NCI-H2081 (cell line): ENCODE measurements at regions not wholly inside any gene's neighbourhood (a gene's known extent, or its start where the extent isn't known, plus 50 kb on each side); places are given as distances from the start of the nearest gene placed in this dataset.
A peak's percentile ranks its signal among the peaks of the same experiment; 100 is the strongest.
"Not testable (repeated sequence)": the region's sequence is repeated elsewhere in the genome, so short reads cannot be mapped to it uniquely, and the experiment has no call there.

Source experiments
- DNase-seq, 2 experiments: peaks; one replicate each; lab custom pipeline; 2025; lab: John Stamatoyannopoulos, UW

- DNase-seq = not testable (repeated sequence)
Observed at GRCh38 chr16:16563962-16564361, 185.0 kb downstream of the NPIPA7 start.

- DNase-seq = not testable (repeated sequence)
Observed at GRCh38 chr16:16565326-16565725, 186.4 kb downstream of the NPIPA7 start.

- peak in 1 of 2 experiments; percentile 20 for DNase-seq
Observed at GRCh38 chr16:16570055-16570454, 191.1 kb downstream of the NPIPA7 start.

- not testable (repeated sequence) for DNase-seq
Observed at GRCh38 chr16:16570874-16571273, 191.9 kb downstream of the NPIPA7 start.

- not testable (repeated sequence) for DNase-seq
Observed at GRCh38 chr16:16572130-16572774, 193.3 kb downstream of the NPIPA7 start.

- DNase-seq = not testable (repeated sequence)
Observed at GRCh38 chr16:16577062-16577461, 198.1 kb downstream of the NPIPA7 start.

- DNase-seq = no peak
Observed at GRCh38 chr16:16578701-16579100, 199.8 kb downstream of the NPIPA7 start.

- not testable (repeated sequence) for DNase-seq
Observed at GRCh38 chr16:16582916-16583315, 204.0 kb downstream of the NPIPA7 start.

GRCh38 chr16:16586073-16586651 lies 207.2 kb downstream of the NPIPA7 start:
- DNase-seq = not testable (repeated sequence)

- not testable (repeated sequence) for DNase-seq
Observed at GRCh38 chr16:16586969-16587368, 208.0 kb downstream of the NPIPA7 start.

GRCh38 chr16:16588436-16588835 lies 209.5 kb downstream of the NPIPA7 start:
- not testable (repeated sequence) for DNase-seq

- not testable (repeated sequence) for DNase-seq
Observed at GRCh38 chr16:16590654-16591318, 211.8 kb downstream of the NPIPA7 start.

GRCh38 chr16:16593156-16593863 lies 214.4 kb downstream of the NPIPA7 start:
- DNase-seq = peak in 1 of 2 experiments; percentile 34

GRCh38 chr16:16595029-16595718 lies 216.2 kb downstream of the NPIPA7 start:
- not testable (repeated sequence) for DNase-seq

GRCh38 chr16:16601239-16601638 lies 222.3 kb downstream of the NPIPA7 start:
- not testable (repeated sequence) for DNase-seq

GRCh38 chr16:16607401-16608082 lies 228.6 kb downstream of the NPIPA7 start:
- not testable (repeated sequence) for DNase-seq

- not testable (repeated sequence) for DNase-seq
Observed at GRCh38 chr16:16609627-16610026, 230.7 kb downstream of the NPIPA7 start.

- not testable (repeated sequence) for DNase-seq
Observed at GRCh38 chr16:16610389-16610967, 231.5 kb downstream of the NPIPA7 start.

- DNase-seq = not testable (repeated sequence)
Observed at GRCh38 chr16:16613212-16613611, 234.3 kb downstream of the NPIPA7 start.

GRCh38 chr16:16614484-16614883 lies 235.5 kb downstream of the NPIPA7 start:
- DNase-seq = not testable (repeated sequence)
